Peyer's patch (tissue), 4 donors: ENCODE measurements at regions not wholly inside any gene's neighbourhood (a gene's known extent, or its start where the extent isn't known, plus 50 kb on each side); places are given as distances from the start of the nearest gene placed in this dataset.
A peak's percentile ranks its signal among the peaks of the same experiment; 100 is the strongest.

Experiments used
- DNase-seq, 3 donors: peaks; one replicate each; pipeline ENCODE4 v3.0.0-alpha.2; 2017 to 2019
- H3K27ac ChIP-seq, 4 donors: fragments of 200-600 bp; sonication (generic); one replicate each; pipeline ENCODE4 v1.5.1; 2016 to 2019
- H3K27me3 ChIP-seq, 2 donors: fragments of 200-600 bp; sonication (generic); one replicate each; pipeline ENCODE4 v1.5.1; 2019
- H3K36me3 ChIP-seq, 3 donors: fragments of 200-600 bp; sonication (generic); one replicate each; pipeline ENCODE4 v1.5.1; 2016 to 2019
- H3K4me1 ChIP-seq, 4 donors: fragments of 200-600 bp; sonication (generic); one replicate each; pipeline ENCODE4 v1.5.1; 2016 to 2019
- H3K4me3 ChIP-seq, 4 donors: fragments of 200-600 bp; sonication (generic); 1 replicate in 3 of 4; 2 replicates in 1 of 4; pipeline ENCODE4 v1.5.1; 2016 to 2019; ENCODE audit warnings: mild to moderate bottlenecking in 1 of 4
- H3K9me3 ChIP-seq, 4 donors: fragments of 200-600 bp; sonication (generic); one replicate each; pipeline ENCODE4 v1.5.1; 2016 to 2019; ENCODE audit warnings: mild to moderate bottlenecking in 1 of 4
- POLR2A ChIP-seq, 2 donors: fragments of 450-650 bp; IDR thresholded peaks; one replicate each; pipeline ENCODE4 v1.5.1; 2017; ENCODE audit warnings: antibody characterized with exemption in 2 of 2, mild to moderate bottlenecking in 2 of 2, moderate library complexity in 2 of 2
- TF ChIP-seq, protein P1 (sequence below), 6 experiments: fragments of 450-650 bp in 4 of 6; fragments of 200-600 bp in 2 of 6; sonication (generic) in 1 of 6; IDR thresholded peaks; one replicate each; pipeline ENCODE4 v1.5.1; 2017 to 2019; ENCODE audit warnings: antibody characterized with exemption in 6 of 6, mild to moderate bottlenecking in 3 of 6, moderate library complexity in 1 of 6

DNA sequence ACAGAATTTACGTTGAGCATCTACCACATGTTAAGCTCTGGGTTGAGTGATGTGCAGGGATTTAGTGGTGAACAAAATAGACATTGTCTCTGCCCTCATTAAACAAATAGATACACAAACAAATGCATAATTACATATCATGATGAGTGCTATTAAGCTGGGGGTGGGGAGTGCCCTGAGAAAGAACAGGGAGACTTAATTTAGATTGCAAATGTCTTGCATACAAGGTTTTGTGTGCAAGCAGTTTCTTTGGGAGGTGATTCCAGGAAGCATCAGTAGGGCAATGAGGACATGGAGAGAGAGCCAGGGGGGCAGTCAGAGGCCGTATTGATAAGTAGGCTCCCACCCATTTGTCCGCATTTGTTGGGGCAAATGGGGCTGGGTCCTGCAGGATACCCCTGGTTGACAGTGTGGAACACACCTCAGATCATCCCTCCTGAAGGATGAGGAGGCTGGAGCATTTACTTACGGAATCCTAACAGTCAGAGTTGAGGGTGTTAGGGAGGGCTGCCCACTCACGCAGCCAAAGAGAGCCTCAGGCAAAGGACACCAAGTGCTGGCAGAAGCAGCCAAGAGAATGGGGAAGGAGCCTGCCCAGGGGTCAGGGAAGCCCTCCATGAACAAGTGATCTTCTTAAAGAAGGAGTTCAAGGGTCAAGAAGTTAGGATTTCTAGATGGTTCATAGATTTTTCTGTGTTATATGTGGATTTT is 245.9 kb downstream of the BCOR start:
- Histone ChIP-seq H3K9me3 (no peaks in the 10 kb centered on the region), H3K4me3 (no peak overlapping the region), H3K27me3 (no peaks in the 10 kb centered on the region), H3K4me1 (peaks cover 0 to 9% (median 0%) of the 10 kb centered on the region in 4 donors), H3K36me3 (no peaks in the 10 kb centered on the region), H3K27ac (no peak overlapping the region)
- DNase-seq, result no peak
- TF ChIP-seq, protein P1, sequence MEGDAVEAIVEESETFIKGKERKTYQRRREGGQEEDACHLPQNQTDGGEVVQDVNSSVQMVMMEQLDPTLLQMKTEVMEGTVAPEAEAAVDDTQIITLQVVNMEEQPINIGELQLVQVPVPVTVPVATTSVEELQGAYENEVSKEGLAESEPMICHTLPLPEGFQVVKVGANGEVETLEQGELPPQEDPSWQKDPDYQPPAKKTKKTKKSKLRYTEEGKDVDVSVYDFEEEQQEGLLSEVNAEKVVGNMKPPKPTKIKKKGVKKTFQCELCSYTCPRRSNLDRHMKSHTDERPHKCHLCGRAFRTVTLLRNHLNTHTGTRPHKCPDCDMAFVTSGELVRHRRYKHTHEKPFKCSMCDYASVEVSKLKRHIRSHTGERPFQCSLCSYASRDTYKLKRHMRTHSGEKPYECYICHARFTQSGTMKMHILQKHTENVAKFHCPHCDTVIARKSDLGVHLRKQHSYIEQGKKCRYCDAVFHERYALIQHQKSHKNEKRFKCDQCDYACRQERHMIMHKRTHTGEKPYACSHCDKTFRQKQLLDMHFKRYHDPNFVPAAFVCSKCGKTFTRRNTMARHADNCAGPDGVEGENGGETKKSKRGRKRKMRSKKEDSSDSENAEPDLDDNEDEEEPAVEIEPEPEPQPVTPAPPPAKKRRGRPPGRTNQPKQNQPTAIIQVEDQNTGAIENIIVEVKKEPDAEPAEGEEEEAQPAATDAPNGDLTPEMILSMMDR (IDR thresholded peaks at IDR 0.05), result no peak
- no peak for TF ChIP-seq POLR2A (IDR thresholded peaks at IDR 0.05)

DNA sequence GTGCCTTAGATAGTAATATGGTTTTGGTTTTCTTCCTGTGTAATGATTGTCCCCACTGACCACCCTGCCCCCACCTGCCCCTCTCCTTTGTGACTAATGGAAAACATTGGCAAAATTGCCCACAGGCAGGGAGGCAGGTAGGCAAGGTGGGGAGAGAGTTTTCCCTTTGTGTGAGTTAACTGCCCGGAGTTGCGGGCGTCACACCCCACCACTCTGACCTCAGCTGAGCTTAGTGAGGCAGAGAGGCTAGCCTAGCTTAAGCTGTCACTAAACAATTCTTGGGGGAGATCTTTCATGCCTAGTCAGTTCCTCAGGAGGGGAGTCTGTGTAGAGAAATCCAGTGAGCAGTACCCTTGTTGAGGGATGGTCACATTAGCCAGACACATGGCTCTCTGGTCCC is 245.3 kb downstream of the BCOR start:
- no peak overlapping the region for H3K27ac ChIP-seq
- peaks cover 0 to 9% (median 0%) of the 10 kb centered on the region in 4 donors for H3K4me1 ChIP-seq
- TF ChIP-seq, protein P1 (IDR thresholded peaks at IDR 0.05), result no peak
- TF ChIP-seq POLR2A (IDR thresholded peaks at IDR 0.05), result no peak
- no peak for DNase-seq
- no peak overlapping the region for H3K4me3 ChIP-seq
- H3K27me3 ChIP-seq, result no peaks in the 10 kb centered on the region
- H3K9me3 ChIP-seq, result no peaks in the 10 kb centered on the region
- no peaks in the 10 kb centered on the region for H3K36me3 ChIP-seq

DNA sequence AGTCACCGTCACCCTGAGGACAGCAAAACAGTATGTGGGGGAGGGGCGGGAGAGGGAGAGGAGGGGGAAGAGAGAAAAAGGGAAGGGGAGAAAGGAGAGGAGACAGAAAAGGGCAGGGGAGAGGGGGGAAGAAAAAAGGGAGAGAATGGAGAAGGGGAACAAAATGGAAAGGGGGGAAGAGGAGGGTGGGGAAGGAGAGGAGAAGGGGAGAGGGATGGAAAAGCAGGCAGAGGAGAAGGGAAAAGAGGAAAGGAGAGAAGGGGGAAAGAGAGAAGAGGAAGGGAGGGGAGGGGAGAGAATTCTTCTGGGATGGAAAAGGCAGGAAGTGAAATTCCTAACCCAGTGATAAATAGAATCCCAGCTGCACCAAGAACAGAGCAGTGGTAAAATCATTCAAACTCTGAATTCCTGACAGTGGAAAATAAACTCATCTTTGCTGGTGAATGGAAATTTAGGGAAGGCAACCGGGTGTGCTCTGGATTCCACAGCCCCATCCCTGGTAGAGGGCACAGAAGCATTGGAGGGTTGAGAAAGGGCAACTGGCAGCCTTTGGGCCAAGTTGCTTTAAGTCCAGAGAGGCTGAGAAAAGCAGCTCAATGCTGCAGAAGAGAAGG is 244.2 kb downstream of the BCOR start:
- no peaks in the 10 kb centered on the region for H3K27me3 ChIP-seq
- no peak overlapping the region for H3K4me3 ChIP-seq
- no peak for DNase-seq
- H3K4me1 ChIP-seq, result peaks cover 0 to 9% (median 0%) of the 10 kb centered on the region in 4 donors
- H3K27ac ChIP-seq, result no peak overlapping the region
- TF ChIP-seq, protein P1 (IDR thresholded peaks at IDR 0.05), result no peak
- TF ChIP-seq POLR2A (IDR thresholded peaks at IDR 0.05), result no peak
- no peaks in the 10 kb centered on the region for H3K36me3 ChIP-seq
- H3K9me3 ChIP-seq, result no peaks in the 10 kb centered on the region

DNA sequence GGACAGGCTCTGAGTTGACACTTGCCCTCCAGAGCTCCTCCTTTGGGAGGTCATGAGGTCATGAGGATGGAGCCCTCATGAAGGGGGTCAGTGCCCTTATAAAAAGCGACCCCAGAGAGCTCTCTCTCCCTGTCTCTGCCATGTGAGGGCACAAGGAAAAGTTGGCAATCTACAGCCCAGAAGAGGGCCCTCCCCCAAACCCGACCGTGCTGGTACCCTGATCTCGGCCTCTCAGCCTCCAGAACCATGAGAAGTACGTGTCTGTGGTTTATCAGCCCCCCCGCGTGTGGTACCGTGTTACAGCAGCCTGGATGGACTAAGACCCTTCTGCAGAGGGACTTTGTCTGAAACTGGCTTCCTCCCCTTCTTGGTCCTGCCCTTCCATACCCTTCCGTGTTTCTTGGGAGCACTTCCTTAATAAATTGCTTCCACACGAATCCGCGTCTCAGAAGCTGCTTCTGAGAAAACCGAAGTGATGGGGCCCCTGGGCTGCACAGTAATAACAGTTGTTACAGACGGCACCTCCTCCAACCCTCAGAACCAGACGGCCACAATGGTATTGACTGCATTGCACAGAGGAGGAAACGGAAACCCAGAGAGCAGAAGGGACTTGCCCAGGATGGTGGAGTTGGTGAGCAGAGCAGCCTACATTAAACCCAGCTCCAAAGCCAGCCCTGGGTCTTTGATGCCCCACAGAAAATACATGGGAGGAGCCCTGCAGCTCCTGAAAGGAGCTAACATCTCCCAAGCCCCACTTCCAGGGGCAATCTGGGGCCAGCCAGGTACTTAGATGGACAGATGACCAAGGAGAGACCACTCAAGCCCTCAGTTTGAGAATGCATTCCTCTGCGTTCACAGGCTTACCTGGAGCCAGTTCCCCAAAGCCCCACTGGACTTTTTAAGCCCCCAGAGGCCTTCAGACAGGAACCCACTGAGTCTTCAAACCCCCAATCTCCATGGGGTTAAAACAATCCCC is 242.7 kb downstream of the BCOR start:
- TF ChIP-seq, protein P1 (IDR thresholded peaks at IDR 0.05), result no peak
- TF ChIP-seq POLR2A (IDR thresholded peaks at IDR 0.05), result no peak
- Histone ChIP-seq H3K36me3 (no peaks in the 10 kb centered on the region), H3K27ac (peak overlapping the region; percentile 31 to 77 (median 64)), H3K4me3 (peak overlapping the region in 1 of 4 donors; percentile 10), H3K9me3 (no peaks in the 10 kb centered on the region), H3K27me3 (no peaks in the 10 kb centered on the region), H3K4me1 (peaks cover 0 to 9% (median 0%) of the 10 kb centered on the region in 4 donors)
- DNase-seq, result peak in 2 of 3 donors; percentile 62 to 75

DNA sequence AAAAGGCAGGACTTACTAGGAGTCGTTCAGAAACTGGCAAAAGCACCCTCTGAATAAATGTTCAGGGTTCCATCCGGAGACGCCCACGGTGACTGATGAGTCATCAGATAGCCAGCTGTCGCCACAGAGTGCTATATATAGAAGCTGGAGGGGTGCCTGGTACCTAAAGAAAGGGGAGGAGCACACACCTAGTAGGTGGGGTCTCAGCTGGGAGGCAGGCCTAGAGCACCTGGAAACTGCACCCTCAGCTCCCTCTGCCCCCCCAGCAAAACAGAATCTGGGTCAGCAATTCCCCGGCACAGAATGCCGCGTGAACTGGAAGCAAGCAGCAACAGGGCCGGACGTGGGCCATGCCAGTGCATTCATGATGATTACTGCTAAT is 242.0 kb downstream of the BCOR start:
- TF ChIP-seq, protein P1 (IDR thresholded peaks at IDR 0.05), result no peak
- TF ChIP-seq POLR2A (IDR thresholded peaks at IDR 0.05), result no peak
- peak overlapping the region; percentile 31 to 77 (median 64) for H3K27ac ChIP-seq
- peak in 2 of 3 donors; percentile 66 to 81 for DNase-seq

More for the DNA sequence above, 242.0 kb downstream of the BCOR start:
- no peak overlapping the region for H3K4me3 ChIP-seq
- H3K4me1 ChIP-seq, result peaks cover 0 to 9% (median 0%) of the 10 kb centered on the region in 4 donors
- no peaks in the 10 kb centered on the region for H3K9me3 ChIP-seq
- no peaks in the 10 kb centered on the region for H3K27me3 ChIP-seq
- H3K36me3 ChIP-seq, result no peaks in the 10 kb centered on the region
